ENCODE measurements at regions not wholly inside any gene's neighbourhood (a gene's known extent, or its start where the extent isn't known, plus 50 kb on each side); places are given as distances from the start of the nearest gene placed in this dataset.

- no peak for TF ChIP-seq POLR2A (IDR thresholded peaks at IDR 0.05)
- no peak for TF ChIP-seq CTCF (IDR thresholded peaks at IDR 0.05 in 4 of 5, conservative IDR thresholded peaks at IDR 0.05 in 1 of 5)
Observed at GRCh38 chr17:14460516-14461226, 159.8 kb downstream of the HS3ST3B1 start.

Measured in gastrocnemius medialis (tissue), 4 donors.